H9 (cell line): ENCODE measurements at regions not wholly inside any gene's neighbourhood (a gene's known extent, or its start where the extent isn't known, plus 50 kb on each side); places are given as distances from the start of the nearest gene placed in this dataset.

Experiments used
- DNase-seq: peaks from one replicate; pipeline ENCODE4 v3.0.0-alpha.2; 2017
- H2AFZ ChIP-seq: one replicate; pipeline ENCODE4 v1.6.1; 2013; ENCODE audit warnings: mild to moderate bottlenecking, low read length, control low read depth, moderate library complexity
- H2AK5ac ChIP-seq: 2 replicates; pipeline ENCODE4 v1.6.1; 2013; ENCODE audit warnings: low read length, control low read depth, mixed read lengths; ENCODE audit not compliant: insufficient read length
- H2BK120ac ChIP-seq: one replicate; pipeline ENCODE4 v1.6.1; 2013; ENCODE audit warnings: low read depth, mild to moderate bottlenecking, low read length, control low read depth, inconsistent platforms; ENCODE audit not compliant: poor library complexity, severe bottlenecking
- H2BK12ac ChIP-seq: 2 replicates; pipeline ENCODE4 v1.6.1; 2013; ENCODE audit warnings: low read length, control low read depth, mixed read lengths, low read depth; ENCODE audit not compliant: insufficient read length
- H2BK15ac ChIP-seq: 2 replicates; pipeline ENCODE4 v1.6.1; 2013; ENCODE audit warnings: low read depth, low read length, control low read depth
- H2BK20ac ChIP-seq: one replicate; pipeline ENCODE4 v1.6.1; 2013; ENCODE audit warnings: low read depth, mild to moderate bottlenecking, low read length, control low read depth, inconsistent platforms; ENCODE audit not compliant: poor library complexity, severe bottlenecking
- H2BK5ac ChIP-seq: 2 replicates; pipeline ENCODE4 v1.6.1; 2013; ENCODE audit warnings: low read length, control low read depth, mixed read lengths; ENCODE audit not compliant: insufficient read length
- H3K14ac ChIP-seq: 2 replicates; pipeline ENCODE4 v1.6.1; 2013; ENCODE audit warnings: low read length, control low read depth; ENCODE audit not compliant: insufficient read depth
- H3K18ac ChIP-seq: 2 replicates; pipeline ENCODE4 v1.6.1; 2013; ENCODE audit warnings: low read depth, mild to moderate bottlenecking, mixed read lengths, low read length, control low read depth; ENCODE audit not compliant: insufficient read length
- H3K23ac ChIP-seq: 2 replicates; pipeline ENCODE4 v1.6.1; 2013; ENCODE audit warnings: low read length, control low read depth, mixed read lengths, low read depth; ENCODE audit not compliant: insufficient read length
- H3K23me2 ChIP-seq: 2 replicates; pipeline ENCODE4 v1.6.1; 2013; ENCODE audit warnings: low read depth, mild to moderate bottlenecking, mixed read lengths, low read length, control low read depth; ENCODE audit not compliant: insufficient read length, poor library complexity, severe bottlenecking
- H3K27ac ChIP-seq: 2 replicates; pipeline ENCODE4 v1.5.1; 2013; ENCODE audit warnings: low read length, control low read depth, mixed read lengths, low read depth; ENCODE audit not compliant: insufficient read length
- H3K27me3 ChIP-seq: 2 replicates; pipeline ENCODE4 v1.6.1; 2013; ENCODE audit warnings: low read length, control low read depth, inconsistent platforms; ENCODE audit not compliant: insufficient read depth
- H3K4ac ChIP-seq: 2 replicates; pipeline ENCODE4 v1.6.1; 2013; ENCODE audit warnings: low read depth, mild to moderate bottlenecking, control low read depth, inconsistent platforms, low read length, moderate library complexity
- H3K4me1 ChIP-seq: 2 replicates; pipeline ENCODE4 v1.6.1; 2013; ENCODE audit warnings: low read length, control low read depth, inconsistent platforms; ENCODE audit not compliant: insufficient read depth
- H3K4me2 ChIP-seq: 2 replicates; pipeline ENCODE4 v1.6.1; 2013; ENCODE audit warnings: low read length, control low read depth, mixed read lengths; ENCODE audit not compliant: insufficient read length, insufficient read depth
- H3K56ac ChIP-seq: 2 replicates; pipeline ENCODE4 v1.6.1; 2013; ENCODE audit warnings: low read depth, mild to moderate bottlenecking, mixed read lengths, low read length, control low read depth; ENCODE audit not compliant: insufficient read length
- H3K79me1 ChIP-seq: 2 replicates; pipeline ENCODE4 v1.6.1; 2013; ENCODE audit warnings: low read depth, mild to moderate bottlenecking, moderate library complexity, low read length, control low read depth, inconsistent platforms; ENCODE audit not compliant: insufficient read depth, poor library complexity, severe bottlenecking
- H3K79me2 ChIP-seq: 2 replicates; pipeline ENCODE4 v1.6.1; 2013; ENCODE audit warnings: low read length, control low read depth, inconsistent platforms; ENCODE audit not compliant: insufficient read depth
- H3K9ac ChIP-seq: 2 replicates; pipeline ENCODE4 v1.6.1; 2013; ENCODE audit warnings: low read length, control low read depth, mixed read lengths; ENCODE audit not compliant: insufficient read length; ENCODE audit errors: extremely low read depth
- H3K9me3 ChIP-seq: one replicate; pipeline ENCODE4 v1.6.1; 2013; ENCODE audit warnings: low read depth, low read length, inconsistent platforms; ENCODE audit not compliant: control insufficient read depth
- H3T11ph ChIP-seq: one replicate; pipeline ENCODE4 v1.6.1; 2013; ENCODE audit warnings: mild to moderate bottlenecking, low read length, control low read depth, inconsistent platforms
- H4K20me1 ChIP-seq: one replicate; pipeline ENCODE4 v1.6.1; 2013; ENCODE audit not compliant: control insufficient read depth, insufficient read length, insufficient read depth
- H4K5ac ChIP-seq: 2 replicates; pipeline ENCODE4 v1.6.1; 2013; ENCODE audit warnings: low read depth, mild to moderate bottlenecking, mixed read lengths, low read length, control low read depth; ENCODE audit not compliant: insufficient read length
- H4K8ac ChIP-seq: replicated peaks from 2 replicates; pipeline ENCODE4 v1.6.1; 2013; ENCODE audit warnings: low read length, control low read depth, mixed read lengths, low read depth; ENCODE audit not compliant: insufficient read length
- H4K91ac ChIP-seq: 2 replicates; pipeline ENCODE4 v1.6.1; 2013; ENCODE audit warnings: low read depth, mild to moderate bottlenecking, moderate library complexity, mixed read lengths, low read length, control low read depth; ENCODE audit not compliant: insufficient read length
- H3K27ac Mint-ChIP-seq, 3 experiments: 2 replicates in 2 of 3; 3 replicates in 1 of 3; pipeline ENCODE4 v1.8.0; 2020 to 2021; ENCODE audit warnings: mixed read lengths in 3 of 3, mild to moderate bottlenecking in 1 of 3, moderate library complexity in 1 of 3
- H3K27me3 Mint-ChIP-seq: 2 replicates; pipeline ENCODE4 v1.8.0; 2021; ENCODE audit warnings: low read depth, mild to moderate bottlenecking, moderate library complexity, mixed read lengths
- H3K36me3 Mint-ChIP-seq, 3 experiments: 2 replicates in 2 of 3; 3 replicates in 1 of 3; pipeline ENCODE4 v1.8.0; 2020 to 2021; ENCODE audit warnings: low read depth in 3 of 3, mixed read lengths in 3 of 3; ENCODE audit not compliant: insufficient read depth in 1 of 3
- H3K4me1 Mint-ChIP-seq, 2 experiments: 2 replicates each; pipeline ENCODE4 v1.8.0; 2020; ENCODE audit warnings: mixed read lengths in 2 of 2
- H3K4me3 Mint-ChIP-seq, 2 experiments: 2 replicates in 1 of 2; 3 replicates in 1 of 2; pipeline ENCODE4 v1.8.0; 2020 to 2021; ENCODE audit warnings: mild to moderate bottlenecking in 2 of 2, mixed read lengths in 2 of 2, moderate library complexity in 1 of 2
- H3K9me3 Mint-ChIP-seq, 2 experiments: 2 replicates in 1 of 2; 3 replicates in 1 of 2; pipeline ENCODE4 v1.8.0; 2020; ENCODE audit warnings: mild to moderate bottlenecking in 2 of 2, mixed read lengths in 2 of 2, moderate library complexity in 1 of 2
- WGBS: extraction: QIAGEN DNeasy Blood & Tissue Kit; methylation state at CpG from one replicate; pipeline ENCODE4 v1.1.7; 2013; ENCODE audit warnings: missing lambda C conversion rate, low lambda C conversion rate, mixed read lengths; ENCODE audit not compliant: insufficient read length; ENCODE audit errors: extremely low coverage; 5-methylcytosine and 5-hydroxymethylcytosine counted together
- TF ChIP-seq, protein P1 (sequence below): fragments of 200-600 bp; sonication (generic); conservative IDR thresholded peaks from 3 replicates; pipeline ENCODE4 v1.8.0; 2021; ENCODE audit warnings: antibody characterized with exemption, mild to moderate bottlenecking

DNA sequence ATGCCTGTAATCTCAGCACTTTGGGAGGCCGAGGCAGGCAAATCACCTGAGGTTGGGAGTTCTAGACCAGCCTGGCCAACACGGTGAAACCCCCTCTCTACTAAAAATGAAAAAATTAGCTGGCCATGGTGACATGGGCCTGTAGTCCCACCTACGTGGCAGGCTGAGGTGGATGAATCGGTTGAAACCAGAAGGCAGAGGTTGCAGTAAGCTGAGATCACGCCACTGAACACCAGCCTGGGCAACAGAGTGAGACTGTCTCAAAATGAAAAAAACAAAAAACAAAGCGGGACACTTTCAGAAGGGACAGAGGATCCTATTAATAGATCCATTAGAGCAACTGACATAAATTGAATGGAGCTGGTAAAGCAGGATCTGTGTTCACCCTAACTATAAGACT is 89.6 kb upstream of the SGCD start:
- no peak overlapping the region for H4K5ac ChIP-seq
- no peak overlapping the region for H2BK15ac ChIP-seq
- Mint-ChIP-seq H3K4me1 (no peaks in the 10 kb centered on the region), H3K9me3 (no peaks in the 10 kb centered on the region), H3K36me3 (no peaks in the 10 kb centered on the region), H3K4me3 (no peak overlapping the region), H3K27me3 (no peaks in the 10 kb centered on the region), H3K27ac (no peak overlapping the region)
- no peak overlapping the region for H2BK120ac ChIP-seq
- no peak overlapping the region for H2BK5ac ChIP-seq
- H3K4ac ChIP-seq = no peak overlapping the region
- no peak overlapping the region for H3K23ac ChIP-seq
- H2BK20ac ChIP-seq = no peak overlapping the region
- no peak overlapping the region for H3K4me2 ChIP-seq
- H3T11ph ChIP-seq = no peak overlapping the region
- no peak overlapping the region for H4K91ac ChIP-seq
- H4K8ac ChIP-seq = no peak overlapping the region
- no peak overlapping the region for H3K14ac ChIP-seq
- H4K20me1 ChIP-seq = no peaks in the 10 kb centered on the region
- no peaks in the 10 kb centered on the region for H3K79me1 ChIP-seq
- no peak overlapping the region for H2BK12ac ChIP-seq
- H3K79me2 ChIP-seq = no peaks in the 10 kb centered on the region
- no peak overlapping the region for H2AK5ac ChIP-seq
- H3K27ac ChIP-seq = no peak overlapping the region
- no peak overlapping the region for H3K18ac ChIP-seq
- TF ChIP-seq, protein P1, sequence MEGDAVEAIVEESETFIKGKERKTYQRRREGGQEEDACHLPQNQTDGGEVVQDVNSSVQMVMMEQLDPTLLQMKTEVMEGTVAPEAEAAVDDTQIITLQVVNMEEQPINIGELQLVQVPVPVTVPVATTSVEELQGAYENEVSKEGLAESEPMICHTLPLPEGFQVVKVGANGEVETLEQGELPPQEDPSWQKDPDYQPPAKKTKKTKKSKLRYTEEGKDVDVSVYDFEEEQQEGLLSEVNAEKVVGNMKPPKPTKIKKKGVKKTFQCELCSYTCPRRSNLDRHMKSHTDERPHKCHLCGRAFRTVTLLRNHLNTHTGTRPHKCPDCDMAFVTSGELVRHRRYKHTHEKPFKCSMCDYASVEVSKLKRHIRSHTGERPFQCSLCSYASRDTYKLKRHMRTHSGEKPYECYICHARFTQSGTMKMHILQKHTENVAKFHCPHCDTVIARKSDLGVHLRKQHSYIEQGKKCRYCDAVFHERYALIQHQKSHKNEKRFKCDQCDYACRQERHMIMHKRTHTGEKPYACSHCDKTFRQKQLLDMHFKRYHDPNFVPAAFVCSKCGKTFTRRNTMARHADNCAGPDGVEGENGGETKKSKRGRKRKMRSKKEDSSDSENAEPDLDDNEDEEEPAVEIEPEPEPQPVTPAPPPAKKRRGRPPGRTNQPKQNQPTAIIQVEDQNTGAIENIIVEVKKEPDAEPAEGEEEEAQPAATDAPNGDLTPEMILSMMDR = no peak
- H3K56ac ChIP-seq = no peak overlapping the region
- no peak overlapping the region for H3K9ac ChIP-seq
- H2AFZ ChIP-seq = no peak overlapping the region
- no peaks in the 10 kb centered on the region for H3K4me1 ChIP-seq
- no peaks in the 10 kb centered on the region for H3K9me3 ChIP-seq
- no peaks in the 10 kb centered on the region for H3K23me2 ChIP-seq
- no peak for DNase-seq
- no peaks in the 10 kb centered on the region for H3K27me3 ChIP-seq
- WGBS = no CpG with 5 or more reads among the region's 6 CpGs
